K562 (cell line): ENCODE measurements at regions not wholly inside any gene's neighbourhood (a gene's known extent, or its start where the extent isn't known, plus 50 kb on each side); places are given as distances from the start of the nearest gene placed in this dataset.

ENCODE experiments used
- ATAC-seq: fragments of 200-7000 bp; cut with Tn5 transposase; 3 replicates; pipeline ENCODE4 v1.9.1; 2020; ENCODE audit warnings: moderate library complexity
- BruUV-seq: library from RNA; stranded (reverse); fragments of 400-500 nt; replicated peaks from 2 replicates; lab custom pipeline; 2021; lab: Mats Ljungman, UMichigan
- CTCF ChIA-PET: fragments of 300-600 bp; formaldehyde crosslinking; extraction: SDS; loops from one replicate; lab custom pipeline; 2021; ENCODE audit warnings: low intra/inter-chr PET ratio; lab: Yijun Ruan, JAX
- POLR2A ChIA-PET: fragments of 300-600, 350-650 bp; sonication (Branson Sonifier 250); formaldehyde crosslinking; extraction: SDS; loops from one replicate; lab custom pipeline; 2021; ENCODE audit warnings: antibody characterized with exemption, inconsistent platforms; lab: Yijun Ruan, JAX
- DNase-seq, 4 experiments: peaks; one replicate each; pipeline versions ENCODE4 v3.0.0 to v3.0.0-alpha.2; 2011 to 2018; ENCODE audit warnings: low spot score in 3 of 4, mixed read lengths in 3 of 4; ENCODE audit errors: extremely low read depth in 1 of 4
- FAIRE-seq: peaks from 2 replicates; lab custom pipeline; 2011; peaks lifted over from hg19 to GRCh38; lab: Jason Lieb, UNC
- H2AFZ ChIP-seq: 2 replicates; pipeline ENCODE4 v1.6.0; 2011; ENCODE audit warnings: low read depth, low read length, control low read depth, inconsistent platforms
- H3K27ac ChIP-seq: fragments of 200-600 bp; 3 replicates; pipeline ENCODE4 v1.8.0; 2011; ENCODE audit warnings: low read depth, mild to moderate bottlenecking, control low read depth, inconsistent platforms, low read length, moderate library complexity, mixed read lengths; ENCODE audit errors: extremely low read depth
- H3K27me3 ChIP-seq, 2 experiments: fragments of 300-600 bp in 1 of 2; 2 replicates in 1 of 2; 3 replicates in 1 of 2; pipeline versions ENCODE4 v1.6.0 to v1.8.0; 2011; ENCODE audit warnings: inconsistent platforms in 2 of 2, low read length in 2 of 2, mild to moderate bottlenecking in 1 of 2, mixed read lengths in 1 of 2, moderate library complexity in 1 of 2; ENCODE audit not compliant: control insufficient read depth in 2 of 2, insufficient read depth in 2 of 2
- H3K36me3 ChIP-seq: fragments of 300-600 bp; 3 replicates; pipeline ENCODE4 v1.8.0; 2011; ENCODE audit warnings: mild to moderate bottlenecking, low read length, inconsistent platforms; ENCODE audit not compliant: control insufficient read depth, insufficient read depth
- H3K4me1 ChIP-seq, 2 experiments: fragments of 200-600 bp in 1 of 2; replicated peaks in 1 of 2; 2 replicates in 1 of 2; 3 replicates in 1 of 2; pipeline versions ENCODE4 v1.5.1 to v1.8.0; 2011; ENCODE audit warnings: inconsistent platforms in 2 of 2, low read length in 2 of 2, mild to moderate bottlenecking in 1 of 2, mixed read lengths in 1 of 2, moderate library complexity in 1 of 2; ENCODE audit not compliant: control insufficient read depth in 2 of 2, insufficient read depth in 2 of 2
- H3K4me2 ChIP-seq: 2 replicates; pipeline ENCODE4 v1.6.1; 2011; ENCODE audit warnings: low read length, control low read depth, inconsistent platforms, mixed read lengths; ENCODE audit not compliant: insufficient read depth
- H3K4me3 ChIP-seq: fragments of 200-600 bp; sonication (generic), shearing (Covaris generic); 2 replicates; pipeline ENCODE4 v1.5.1; 2016; ENCODE audit warnings: control low read depth, inconsistent platforms
- H3K79me2 ChIP-seq: fragments of 200-600 bp; 3 replicates; pipeline ENCODE4 v1.8.0; 2011; ENCODE audit warnings: low read length, inconsistent platforms; ENCODE audit not compliant: control insufficient read depth, insufficient read depth
- H3K9ac ChIP-seq, 2 experiments: 2 replicates each; pipeline versions ENCODE4 v1.6.0 to v1.6.1; 2011; ENCODE audit warnings: low read depth in 2 of 2, low read length in 2 of 2, control low read depth in 1 of 2, inconsistent platforms in 1 of 2, mild to moderate bottlenecking in 1 of 2, mixed read lengths in 1 of 2; ENCODE audit not compliant: insufficient read depth in 1 of 2
- H3K9me1 ChIP-seq: one replicate; pipeline ENCODE4 v1.6.0; 2011; ENCODE audit warnings: inconsistent platforms, mild to moderate bottlenecking, low read length, moderate library complexity; ENCODE audit not compliant: control insufficient read depth, insufficient read depth
- H3K9me3 ChIP-seq: replicated peaks from 2 replicates; pipeline ENCODE4 v1.5.1; 2011; ENCODE audit warnings: low read depth, low read length, inconsistent platforms; ENCODE audit not compliant: control insufficient read depth, insufficient read depth
- H4K20me1 ChIP-seq: replicated peaks from 2 replicates; pipeline ENCODE4 v1.6.1; 2011; ENCODE audit warnings: low read length, inconsistent platforms, mixed read lengths; ENCODE audit not compliant: control insufficient read depth, insufficient read depth
- EGR1 ChIP-seq: fragments of 450-650 bp; conservative IDR thresholded peaks from 2 replicates; pipeline ENCODE4 v1.6.1; 2017; ENCODE audit warnings: mild to moderate bottlenecking
- ELF2 ChIP-seq: fragments of 250-450 bp; sonication (Bioruptor Pico); IDR thresholded peaks from 2 replicates; pipeline ENCODE4 v1.5.0; 2021; ENCODE audit warnings: mild to moderate bottlenecking
- EP300 ChIP-seq: IDR thresholded peaks from 2 replicates; pipeline ENCODE4 v1.6.1; 2012; ENCODE audit warnings: low read length, improper control_type of control experiment
- MBD2 ChIP-seq: sonication (generic); IDR thresholded peaks from 2 replicates; pipeline ENCODE4 v1.6.1; 2016; ENCODE audit warnings: low read depth, borderline replicate concordance
- MECOM ChIP-seq: fragments of 250-450 bp; sonication (Bioruptor Pico); IDR thresholded peaks from 2 replicates; pipeline ENCODE4 v1.8.0; 2022; ENCODE audit warnings: inconsistent platforms
- MXI1 ChIP-seq: IDR thresholded peaks from 2 replicates; pipeline ENCODE4 v1.6.1; 2011; ENCODE audit warnings: low read depth, mild to moderate bottlenecking, improper control_type of control experiment, low read length
- POU5F1 ChIP-seq: fragments of 150-350 bp; IDR thresholded peaks from 2 replicates; pipeline ENCODE4 v1.6.1; 2014; ENCODE audit warnings: borderline replicate concordance, low read length, low read depth, mild to moderate bottlenecking; ENCODE audit not compliant: partially characterized antibody
- SMAD2 ChIP-seq: fragments of 150-350 bp; IDR thresholded peaks from 2 replicates; pipeline ENCODE4 v1.6.1; 2014; ENCODE audit warnings: low read depth, mild to moderate bottlenecking, low read length
- SRF ChIP-seq, 2 experiments: fragments of 250-450, 450-650 bp in 1 of 2; sonication (Bioruptor Pico) in 1 of 2; sonication (generic) in 1 of 2; formaldehyde crosslinking; IDR thresholded peaks; 2 replicates each; pipeline versions ENCODE4 v1.5.0 to v1.5.1; 2020 to 2022; ENCODE audit warnings: mild to moderate bottlenecking in 1 of 2, missing genetic modification reagents in 1 of 2
- SUPT5H ChIP-seq: fragments of 450-650 bp; IDR thresholded peaks from 2 replicates; pipeline ENCODE4 v1.6.1; 2016
- ZNF232 ChIP-seq: sonication (generic); formaldehyde crosslinking; IDR thresholded peaks from 2 replicates; pipeline ENCODE4 v1.8.0; 2022; ENCODE audit warnings: mild to moderate bottlenecking, missing genetic modification reagents
- ZNF274 ChIP-seq: IDR thresholded peaks from 2 replicates; pipeline ENCODE4 v1.6.1; 2011; ENCODE audit warnings: low read depth, mild to moderate bottlenecking, low read length, moderate library complexity, borderline replicate concordance
- WGBS: fragments of 100-300 bp; shearing (Covaris generic); methylation state at CpG from one replicate; pipeline ENCODE4 v1.1.6; 2016; ENCODE audit warnings: low coverage, mixed read lengths; ENCODE audit not compliant: insufficient coverage; ENCODE audit errors: missing lambda C conversion rate; 5-methylcytosine and 5-hydroxymethylcytosine counted together
- in situ Hi-C: fragments of 300-500 bp; cut with MboI; formaldehyde crosslinking; loops from 4 replicates; pipeline ENCODE4 v1.15.0; 2018; ENCODE audit warnings: inconsistent platforms, mixed read lengths
- intact Hi-C: fragments of 100-400 bp; cut with micrococcal nuclease; formaldehyde crosslinking; loops from 2 replicates; pipeline ENCODE4 v1.14.2; 2022
- TF ChIP-seq, protein P1 (sequence below): fragments of 450-650 bp; IDR thresholded peaks from 2 replicates; pipeline ENCODE4 v1.7.1; 2018; ENCODE audit warnings: mild to moderate bottlenecking, low read depth; ENCODE audit not compliant: partially characterized antibody

DNA sequence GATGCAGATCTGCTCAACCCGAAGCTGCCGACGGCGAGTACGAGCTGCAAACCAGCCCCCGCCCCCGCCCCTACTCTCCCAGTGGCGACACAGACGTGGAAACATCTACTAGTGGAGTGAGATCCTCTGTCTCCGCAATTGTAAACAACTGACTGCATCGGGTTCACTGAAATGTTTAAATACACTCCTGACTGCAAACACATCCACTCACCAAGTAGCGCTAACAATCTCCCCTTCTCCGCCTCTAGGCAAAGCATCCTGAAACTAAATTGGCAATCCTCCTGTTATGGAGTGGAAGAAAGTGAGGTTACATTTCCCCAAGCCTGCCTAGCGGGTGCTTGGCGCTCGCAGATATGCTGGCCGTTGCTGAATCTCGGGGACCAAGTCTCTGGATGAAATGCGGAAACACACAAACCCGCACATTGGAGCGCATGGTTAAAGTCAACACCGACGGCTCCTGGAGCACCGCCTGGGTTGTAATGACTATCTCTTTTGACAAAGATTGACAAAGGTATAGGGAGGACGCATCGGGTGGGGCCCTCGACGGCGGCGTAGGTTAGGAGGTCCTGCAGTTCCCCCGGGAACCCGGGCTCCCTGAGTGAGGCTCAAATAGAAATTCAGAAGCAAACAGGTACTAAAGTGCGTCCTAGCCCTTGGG is 117.0 kb upstream of the TEX13C start:
- Histone ChIP-seq H2AFZ (peak overlapping the region; percentile 66), H3K9me3 (no peaks in the 10 kb centered on the region), H3K27me3 (peaks cover 2 to 13% of the 10 kb centered on the region in 2 experiments; a peak in 2 of 5 replicates), H3K9me1 (no peaks in the 10 kb centered on the region), H3K36me3 (no peaks in the 10 kb centered on the region), H3K4me3 (no peak overlapping the region), H3K4me2 (peak overlapping the region; percentile 24; the same call in 1 of the 2 replicates), H4K20me1 (no peaks in the 10 kb centered on the region), H3K79me2 (no peaks in the 10 kb centered on the region), H3K9ac (no peak overlapping the region), H3K27ac (no peak overlapping the region), H3K4me1 (peaks cover 0 to 24% of the 10 kb centered on the region in 2 experiments; a peak in 3 of 5 replicates)
- in situ Hi-C loops (no loop called here), intact Hi-C loops (no loop called here)
- FAIRE-seq (no peak), ATAC-seq (peak; percentile 11; the same call in 1 of the 3 replicates), DNase-seq (no peak)
- ChIA-PET POLR2A (no interaction called here), CTCF (no interaction called here)
- TF ChIP-seq EGR1 (0 out of 2 replicates have a peak, but pooled peaks have one; percentile 16), MXI1 (no peak)
- BruUV-seq = no TSS peak
- 33% methylated on average over 22 of the region's 33 CpGs for WGBS

DNA sequence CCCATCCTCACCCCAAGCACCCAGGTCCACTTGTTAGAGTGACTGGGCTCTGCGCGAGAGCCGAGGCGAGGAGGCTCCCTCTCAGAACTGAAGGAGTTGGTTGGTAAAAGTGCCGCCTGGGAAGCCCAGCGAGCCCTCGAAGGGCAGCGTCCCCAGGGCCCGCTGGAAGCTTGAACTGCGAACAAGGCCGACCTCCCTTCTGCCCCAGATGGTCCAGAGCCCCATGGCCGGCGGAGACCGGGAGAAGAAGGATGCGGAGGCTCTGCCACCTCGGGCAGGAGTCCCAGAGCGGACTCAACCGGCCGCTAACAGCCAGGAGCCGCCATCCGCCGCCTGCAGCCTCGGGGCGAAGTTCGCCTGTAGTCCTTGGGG is 116.3 kb upstream of the TEX13C start:
- ATAC-seq (no peak; the same call in 2 of the 3 replicates), DNase-seq (no peak), FAIRE-seq (no peak)
- peaks cover 2 to 13% of the 10 kb centered on the region in 2 experiments; a peak in 2 of 5 replicates for H3K27me3 ChIP-seq
- peaks cover 0 to 24% of the 10 kb centered on the region in 2 experiments; a peak in 3 of 5 replicates for H3K4me1 ChIP-seq
- no peaks in the 10 kb centered on the region for H4K20me1 ChIP-seq
- in situ Hi-C loops = no loop called here
- POLR2A ChIA-PET = interaction anchor here (0.5 to 1.5 kb wide), 3 partner anchors 10 to 65 kb away, joined by 3 to 10 read pairs (median 3); no protein-coding TSS in a partner anchor
- intact Hi-C loops = no loop called here
- no peaks in the 10 kb centered on the region for H3K9me1 ChIP-seq
- H3K79me2 ChIP-seq = no peaks in the 10 kb centered on the region
- H3K4me2 ChIP-seq = no peak overlapping the region
- H3K4me3 ChIP-seq = peak overlapping the region; percentile 35; the same call in 1 of the 2 replicates
- CTCF ChIA-PET = no interaction called here
- no peak overlapping the region for H3K9ac ChIP-seq
- no peaks in the 10 kb centered on the region for H3K36me3 ChIP-seq
- BruUV-seq = no TSS peak
- H3K9me3 ChIP-seq = no peaks in the 10 kb centered on the region
- H3K27ac ChIP-seq = no peak overlapping the region
- no peak overlapping the region for H2AFZ ChIP-seq
- WGBS = 47% methylated on average over 9 of the region's 25 CpGs
- no peak for TF ChIP-seq MBD2
- no peak for TF ChIP-seq EP300
- TF ChIP-seq ELF2 (CRISPR knock-in tag) = no peak
- no peak for TF ChIP-seq SUPT5H
- TF ChIP-seq ZNF232 (CRISPR knock-in tag) = no peak
- TF ChIP-seq POU5F1 = no peak
- TF ChIP-seq, protein P1, sequence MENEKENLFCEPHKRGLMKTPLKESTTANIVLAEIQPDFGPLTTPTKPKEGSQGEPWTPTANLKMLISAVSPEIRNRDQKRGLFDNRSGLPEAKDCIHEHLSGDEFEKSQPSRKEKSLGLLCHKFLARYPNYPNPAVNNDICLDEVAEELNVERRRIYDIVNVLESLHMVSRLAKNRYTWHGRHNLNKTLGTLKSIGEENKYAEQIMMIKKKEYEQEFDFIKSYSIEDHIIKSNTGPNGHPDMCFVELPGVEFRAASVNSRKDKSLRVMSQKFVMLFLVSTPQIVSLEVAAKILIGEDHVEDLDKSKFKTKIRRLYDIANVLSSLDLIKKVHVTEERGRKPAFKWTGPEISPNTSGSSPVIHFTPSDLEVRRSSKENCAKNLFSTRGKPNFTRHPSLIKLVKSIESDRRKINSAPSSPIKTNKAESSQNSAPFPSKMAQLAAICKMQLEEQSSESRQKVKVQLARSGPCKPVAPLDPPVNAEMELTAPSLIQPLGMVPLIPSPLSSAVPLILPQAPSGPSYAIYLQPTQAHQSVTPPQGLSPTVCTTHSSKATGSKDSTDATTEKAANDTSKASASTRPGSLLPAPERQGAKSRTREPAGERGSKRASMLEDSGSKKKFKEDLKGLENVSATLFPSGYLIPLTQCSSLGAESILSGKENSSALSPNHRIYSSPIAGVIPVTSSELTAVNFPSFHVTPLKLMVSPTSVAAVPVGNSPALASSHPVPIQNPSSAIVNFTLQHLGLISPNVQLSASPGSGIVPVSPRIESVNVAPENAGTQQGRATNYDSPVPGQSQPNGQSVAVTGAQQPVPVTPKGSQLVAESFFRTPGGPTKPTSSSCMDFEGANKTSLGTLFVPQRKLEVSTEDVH = no peak
- TF ChIP-seq SRF (CRISPR knock-in tag; IDR thresholded peaks at IDR 0.05) = no peak
- no peak for TF ChIP-seq SMAD2
- TF ChIP-seq MECOM (CRISPR knock-in tag) = no peak
- TF ChIP-seq ZNF274 = no peak
